Smooth muscle cell (in vitro differentiated cells): ENCODE measurements at regions not wholly inside any gene's neighbourhood (a gene's known extent, or its start where the extent isn't known, plus 50 kb on each side); places are given as distances from the start of the nearest gene placed in this dataset. TPM values are rescaled to one million over a fixed set of nuclear protein-coding genes. Genes with fewer than 3 reads are reported as not detected.

Experiments used
- DNase-seq: peaks from one replicate; lab custom pipeline; 2025; ENCODE audit not compliant: unreplicated experiment; lab: John Stamatoyannopoulos, UW
- H2AFZ ChIP-seq: fragments of 200-600 bp; sonication (generic); 2 replicates; pipeline ENCODE4 v1.6.0; 2016; ENCODE audit warnings: antibody characterized with exemption, low read depth, mild to moderate bottlenecking
- H3F3A ChIP-seq: fragments of 200-600 bp; sonication (generic); 2 replicates; pipeline ENCODE4 v1.6.0; 2017; ENCODE audit warnings: antibody characterized with exemption, low read depth
- H3K27ac ChIP-seq: fragments of 200-600 bp; sonication (generic); 2 replicates; pipeline ENCODE4 v1.5.1; 2016; ENCODE audit warnings: low read depth, mild to moderate bottlenecking
- H3K27me3 ChIP-seq: fragments of 200-600 bp; sonication (generic); 2 replicates; pipeline ENCODE4 v1.6.1; 2016; ENCODE audit warnings: low read depth, mild to moderate bottlenecking
- H3K36me3 ChIP-seq: fragments of 200-600 bp; sonication (generic); 2 replicates; pipeline ENCODE4 v1.5.1; 2016; ENCODE audit warnings: low read depth
- H3K4me1 ChIP-seq: fragments of 200-600 bp; sonication (generic); 2 replicates; pipeline ENCODE4 v1.5.1; 2016; ENCODE audit warnings: low read depth
- H3K4me2 ChIP-seq: fragments of 200-600 bp; sonication (generic); 2 replicates; pipeline ENCODE4 v1.6.0; 2016; ENCODE audit warnings: mild to moderate bottlenecking
- H3K4me3 ChIP-seq: fragments of 200-600 bp; sonication (generic); 2 replicates; pipeline ENCODE4 v1.5.1; 2016; ENCODE audit warnings: mild to moderate bottlenecking
- H3K79me2 ChIP-seq: fragments of 200-600 bp; sonication (generic); 2 replicates; pipeline ENCODE4 v1.6.0; 2016; ENCODE audit warnings: low read depth, mild to moderate bottlenecking
- H3K9ac ChIP-seq: fragments of 200-600 bp; sonication (generic); 2 replicates; pipeline ENCODE4 v1.6.0; 2016; ENCODE audit warnings: low read depth
- H3K9me3 ChIP-seq: fragments of 200-600 bp; sonication (generic); replicated peaks from 2 replicates; pipeline ENCODE4 v1.5.1; 2016; ENCODE audit warnings: low read depth
- H4K20me1 ChIP-seq: fragments of 200-600 bp; sonication (generic); 2 replicates; pipeline ENCODE4 v1.6.0; 2016; ENCODE audit warnings: low read depth
- WGBS: methylation state at CpG from one replicate; pipeline ENCODE4 v1.1.7; 2016; ENCODE audit warnings: low lambda C conversion rate; 5-methylcytosine and 5-hydroxymethylcytosine counted together
- small RNA-seq: library from RNA; depleted of rRNA; stranded (forward); fragments of <200 nt; gene quantifications from one replicate; pipeline ENCODE3, GENCODE V24; 2014
- TF ChIP-seq, protein P1 (sequence below): fragments of 200-600 bp; sonication (generic); IDR thresholded peaks from 2 replicates; pipeline ENCODE4 v1.5.1; 2017; ENCODE audit warnings: borderline replicate concordance, mild to moderate bottlenecking, antibody characterized with exemption; ENCODE audit not compliant: insufficient read depth, poor library complexity, severe bottlenecking

DNA sequence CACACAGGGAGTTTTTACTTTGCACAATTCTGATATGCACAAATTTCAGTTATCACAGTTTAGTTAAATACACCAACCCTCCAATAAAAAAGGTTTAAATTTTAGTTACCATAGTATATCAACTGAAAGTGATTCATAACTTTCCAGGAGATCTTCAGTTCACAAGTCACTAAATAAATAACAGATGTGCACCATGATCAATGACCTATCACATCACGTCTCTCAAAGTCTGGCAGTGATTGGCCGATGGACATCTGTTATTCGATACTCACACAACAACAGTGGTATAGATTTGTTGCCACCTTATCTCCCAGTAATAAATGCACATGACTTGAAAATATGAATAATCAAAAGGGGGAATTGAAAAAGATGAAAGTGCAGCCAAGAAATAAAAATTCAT lies 66.8 kb upstream of the PTCHD4 start:
- Histone ChIP-seq H3K4me2 (no peak overlapping the region), H3K27me3 (no peaks in the 10 kb centered on the region), H3K36me3 (no peaks in the 10 kb centered on the region), H4K20me1 (no peaks in the 10 kb centered on the region), H3K4me3 (no peak overlapping the region), H3K9me3 (no peaks in the 10 kb centered on the region), H3K27ac (no peak overlapping the region), H3K9ac (no peak overlapping the region), H3F3A (no peaks in the 10 kb centered on the region), H2AFZ (no peak overlapping the region), H3K4me1 (no peaks in the 10 kb centered on the region), H3K79me2 (no peaks in the 10 kb centered on the region)
- TF ChIP-seq, protein P1, sequence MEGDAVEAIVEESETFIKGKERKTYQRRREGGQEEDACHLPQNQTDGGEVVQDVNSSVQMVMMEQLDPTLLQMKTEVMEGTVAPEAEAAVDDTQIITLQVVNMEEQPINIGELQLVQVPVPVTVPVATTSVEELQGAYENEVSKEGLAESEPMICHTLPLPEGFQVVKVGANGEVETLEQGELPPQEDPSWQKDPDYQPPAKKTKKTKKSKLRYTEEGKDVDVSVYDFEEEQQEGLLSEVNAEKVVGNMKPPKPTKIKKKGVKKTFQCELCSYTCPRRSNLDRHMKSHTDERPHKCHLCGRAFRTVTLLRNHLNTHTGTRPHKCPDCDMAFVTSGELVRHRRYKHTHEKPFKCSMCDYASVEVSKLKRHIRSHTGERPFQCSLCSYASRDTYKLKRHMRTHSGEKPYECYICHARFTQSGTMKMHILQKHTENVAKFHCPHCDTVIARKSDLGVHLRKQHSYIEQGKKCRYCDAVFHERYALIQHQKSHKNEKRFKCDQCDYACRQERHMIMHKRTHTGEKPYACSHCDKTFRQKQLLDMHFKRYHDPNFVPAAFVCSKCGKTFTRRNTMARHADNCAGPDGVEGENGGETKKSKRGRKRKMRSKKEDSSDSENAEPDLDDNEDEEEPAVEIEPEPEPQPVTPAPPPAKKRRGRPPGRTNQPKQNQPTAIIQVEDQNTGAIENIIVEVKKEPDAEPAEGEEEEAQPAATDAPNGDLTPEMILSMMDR: no peak
- 94% methylated on average over 3 of the region's 3 CpGs for WGBS
- no peak for DNase-seq

- Histone ChIP-seq H3K79me2 (no peaks in the 10 kb centered on the region), H4K20me1 (no peaks in the 10 kb centered on the region), H2AFZ (no peak overlapping the region), H3K9me3 (no peaks in the 10 kb centered on the region), H3K27ac (no peak overlapping the region), H3K27me3 (no peaks in the 10 kb centered on the region), H3K4me2 (no peak overlapping the region), H3K4me1 (no peaks in the 10 kb centered on the region), H3F3A (no peaks in the 10 kb centered on the region), H3K36me3 (no peaks in the 10 kb centered on the region), H3K4me3 (no peak overlapping the region), H3K9ac (no peak overlapping the region)
- no peak for DNase-seq
- TF ChIP-seq, protein P1: no peak
- 84% methylated on average over 6 of the region's 6 CpGs for WGBS
These were observed 65.8 kb upstream of the PTCHD4 start for GRCh38 chr6:48176645-48177308.

- no peak overlapping the region for H3K4me2 ChIP-seq
- no peak overlapping the region for H3K27ac ChIP-seq
- no peaks in the 10 kb centered on the region for H3K79me2 ChIP-seq
- TF ChIP-seq, protein P1: no peak
- no peaks in the 10 kb centered on the region for H3K27me3 ChIP-seq
- no peaks in the 10 kb centered on the region for H3K4me1 ChIP-seq
- no peak for DNase-seq
- H3K4me3 ChIP-seq: no peak overlapping the region
- no peaks in the 10 kb centered on the region for H3K9me3 ChIP-seq
- 90% methylated on average over 1 of the region's 1 CpG for WGBS
- no peak overlapping the region for H2AFZ ChIP-seq
- no peaks in the 10 kb centered on the region for H3F3A ChIP-seq
- H3K9ac ChIP-seq: no peak overlapping the region
- H4K20me1 ChIP-seq: no peaks in the 10 kb centered on the region
- H3K36me3 ChIP-seq: no peaks in the 10 kb centered on the region
These were observed 58.6 kb upstream of the PTCHD4 start for GRCh38 chr6:48169635-48170034.

Small RNA genes in the stretch of these regions (small RNA-seq; reads per million reads assigned to genes)
- gene FO393413.1 (not detected), gene RNU7-65P (not detected)
